ENCODE measurements at regions not wholly inside any gene's neighbourhood (a gene's known extent, or its start where the extent isn't known, plus 50 kb on each side); places are given as distances from the start of the nearest gene placed in this dataset.

- in situ Hi-C loops (cut with HindIII; ENCODE audit: extremely low pct_ligation_motif_present, low pct_unique_long_range_greater_than_20kb): no loop called here
- Histone ChIP-seq H3K79me2 (ENCODE audit: insufficient read depth, low read length) (no peaks in the 10 kb centered on the region), H3K4me1 (ENCODE audit: insufficient read depth, low read length) (no peaks in the 10 kb centered on the region), H3K4me2 (ENCODE audit: low read depth, low read length) (no peak overlapping the region), H3K4me3 (replicated peaks in 1 of 3; ENCODE audit: insufficient read depth in 1 of 3, low read depth in 2 of 3, low read length in 3 of 3) (no peak overlapping the region), H3K9me3 (ENCODE audit: low read length) (no peaks in the 10 kb centered on the region), H3K27ac (ENCODE audit: extremely low read length, insufficient read depth, low read length) (no peak overlapping the region), H4K20me1 (ENCODE audit: insufficient read depth, low read length) (no peaks in the 10 kb centered on the region), H3K27me3 (ENCODE audit: control insufficient read depth in 1 of 2, insufficient read depth in 2 of 2, low read length in 2 of 2) (peaks cover 0 to 4% of the 10 kb centered on the region in 2 experiments; a peak in 1 of 5 replicates), H2AFZ (ENCODE audit: low read length) (no peak overlapping the region), H3K36me3 (replicated peaks in 1 of 2; ENCODE audit: control insufficient read depth in 1 of 2, insufficient read depth in 2 of 2, low read length in 2 of 2) (no peaks in the 10 kb centered on the region), H3K9ac (ENCODE audit: insufficient read depth, low read depth, low read length) (no peak overlapping the region)
- ChIA-PET POLR2A (no interaction called here), CTCF (ENCODE audit: low intra/inter-chr PET ratio, low total read pairs) (no interaction called here)
- DNase-seq (ENCODE audit: low spot score): no peak
- TF ChIP-seq ADNP (CRISPR knock-in tag; IDR thresholded peaks at IDR 0.05): no peak
- no peak for TF ChIP-seq FOXP4 (CRISPR knock-in tag; IDR thresholded peaks at IDR 0.05)
- no peak for TF ChIP-seq ZNF660 (CRISPR knock-in tag; IDR thresholded peaks at IDR 0.05; ENCODE audit: borderline replicate concordance, low read depth)
- no peak for TF ChIP-seq ZMAT3 (CRISPR knock-in tag; conservative IDR thresholded peaks at IDR 0.05)
- no peak for TF ChIP-seq KDM6A (CRISPR knock-in tag; IDR thresholded peaks at IDR 0.05; ENCODE audit: low read depth)
- TF ChIP-seq GMEB2 (CRISPR knock-in tag; IDR thresholded peaks at IDR 0.05; ENCODE audit: low read depth): no peak
- TF ChIP-seq ZBTB20 (CRISPR knock-in tag; IDR thresholded peaks at IDR 0.05; ENCODE audit: borderline replicate concordance, low read depth): no peak
- no peak for TF ChIP-seq KDM1A (CRISPR knock-in tag; IDR thresholded peaks at IDR 0.05)
- no peak for TF ChIP-seq GRHL1 (CRISPR knock-in tag; conservative IDR thresholded peaks at IDR 0.05)
- no peak for TF ChIP-seq ZNF883 (CRISPR knock-in tag; IDR thresholded peaks at IDR 0.05; ENCODE audit: not compliant biosample characterization)
- TF ChIP-seq ELF4 (CRISPR knock-in tag; IDR thresholded peaks at IDR 0.05; ENCODE audit: borderline replicate concordance): no peak
- no peak for TF ChIP-seq CC2D1A (CRISPR knock-in tag; IDR thresholded peaks at IDR 0.05)
- no peak for TF ChIP-seq ZNF777 (CRISPR knock-in tag; IDR thresholded peaks at IDR 0.05)
- no peak for TF ChIP-seq FOXJ3 (CRISPR knock-in tag; IDR thresholded peaks at IDR 0.05; ENCODE audit: borderline replicate concordance)
- 2% methylated on average over 2 of the region's 2 CpGs for WGBS (ENCODE audit: low lambda C conversion rate)
- intact Hi-C loops (cut with micrococcal nuclease; ENCODE audit: unreplicated experiment): no loop called here
- no peak for ATAC-seq
- no TSS peak for BruUV-seq (replicated peaks)
- no peak for FAIRE-seq
Measured at GRCh38 chr3:22366781-22367180, 615.8 kb upstream of the ZNF385D start.

Data from HepG2 (cell line).